Memory B cell (primary cell): ENCODE measurements at regions not wholly inside any gene's neighbourhood (a gene's known extent, or its start where the extent isn't known, plus 50 kb on each side); places are given as distances from the start of the nearest gene placed in this dataset.

ENCODE experiments used
- ATAC-seq: fragments of 150-1000 bp; cut with Tn5 transposase; 2 replicates; pipeline ENCODE4 v1.10.0; 2021; ENCODE audit warnings: low read depth, mild to moderate bottlenecking, moderate library complexity
- DNase-seq, 2 donors: peaks; one replicate each; pipeline ENCODE4 v3.0.0; 2022; ENCODE audit warnings: low spot score in 2 of 2
- H3K27ac Mint-ChIP-seq: one replicate; pipeline ENCODE4 v1.8.0; 2022; ENCODE audit warnings: mild to moderate bottlenecking, moderate library complexity, mixed read lengths
- H3K27me3 Mint-ChIP-seq: one replicate; pipeline ENCODE4 v1.8.0; 2022; ENCODE audit warnings: mixed read lengths
- H3K36me3 Mint-ChIP-seq: one replicate; pipeline ENCODE4 v1.8.0; 2022; ENCODE audit warnings: mild to moderate bottlenecking, mixed read lengths
- H3K4me1 Mint-ChIP-seq: one replicate; pipeline ENCODE4 v1.8.0; 2022; ENCODE audit warnings: mixed read lengths
- H3K4me3 Mint-ChIP-seq: one replicate; pipeline ENCODE4 v1.8.0; 2022; ENCODE audit warnings: mild to moderate bottlenecking, moderate library complexity, mixed read lengths
- H3K9me3 Mint-ChIP-seq: one replicate; pipeline ENCODE4 v1.8.0; 2022; ENCODE audit warnings: mixed read lengths

GRCh38 chr10:89086801-89087521 lies 96.4 kb downstream of the FAS start:
- Mint-ChIP-seq H3K4me1 (no peaks in the 10 kb centered on the region), H3K27me3 (no peaks in the 10 kb centered on the region), H3K4me3 (no peak overlapping the region), H3K9me3 (no peaks in the 10 kb centered on the region), H3K27ac (no peak overlapping the region), H3K36me3 (no peaks in the 10 kb centered on the region)
- ATAC-seq: peak; percentile 25
- no peak for DNase-seq

GRCh38 chr10:89085153-89085552 lies 94.6 kb downstream of the FAS start:
- ATAC-seq (no peak), DNase-seq (no peak)
- Mint-ChIP-seq H3K27ac (no peak overlapping the region), H3K4me3 (no peak overlapping the region), H3K9me3 (no peaks in the 10 kb centered on the region), H3K36me3 (no peaks in the 10 kb centered on the region), H3K4me1 (no peaks in the 10 kb centered on the region), H3K27me3 (no peaks in the 10 kb centered on the region)

- no peak for DNase-seq
These were observed 91.5 kb downstream of the FAS start for GRCh38 chr10:89082086-89082485.

GRCh38 chr10:89080660-89081059 lies 90.1 kb downstream of the FAS start:
- Mint-ChIP-seq H3K4me1 (no peaks in the 10 kb centered on the region), H3K4me3 (no peak overlapping the region), H3K36me3 (peaks cover 1% of the 10 kb centered on the region), H3K27me3 (no peaks in the 10 kb centered on the region), H3K27ac (no peak overlapping the region), H3K9me3 (no peaks in the 10 kb centered on the region)
- DNase-seq (no peak), ATAC-seq (no peak)

More at GRCh38 chr10:89082086-89082485, 91.5 kb downstream of the FAS start:
- H3K27me3 Mint-ChIP-seq: no peaks in the 10 kb centered on the region
- no peak overlapping the region for H3K4me3 Mint-ChIP-seq
- no peak for ATAC-seq
- H3K27ac Mint-ChIP-seq: no peak overlapping the region
- H3K4me1 Mint-ChIP-seq: no peaks in the 10 kb centered on the region
- H3K9me3 Mint-ChIP-seq: no peaks in the 10 kb centered on the region
- H3K36me3 Mint-ChIP-seq: peaks cover 1% of the 10 kb centered on the region

GRCh38 chr10:89079961-89080360 lies 89.4 kb downstream of the FAS start:
- ATAC-seq (no peak), DNase-seq (no peak)
- Mint-ChIP-seq H3K4me1 (no peaks in the 10 kb centered on the region), H3K4me3 (no peak overlapping the region), H3K27me3 (no peaks in the 10 kb centered on the region), H3K9me3 (no peaks in the 10 kb centered on the region), H3K36me3 (peaks cover 1% of the 10 kb centered on the region), H3K27ac (no peak overlapping the region)

GRCh38 chr10:89078724-89079672 lies 88.4 kb downstream of the FAS start:
- ATAC-seq (no peak), DNase-seq (no peak)
- Mint-ChIP-seq H3K9me3 (no peaks in the 10 kb centered on the region), H3K27ac (no peak overlapping the region), H3K36me3 (peaks cover 1% of the 10 kb centered on the region), H3K4me1 (no peaks in the 10 kb centered on the region), H3K4me3 (no peak overlapping the region), H3K27me3 (no peaks in the 10 kb centered on the region)

- no peak overlapping the region for H3K4me3 Mint-ChIP-seq
- H3K27ac Mint-ChIP-seq: no peak overlapping the region
- ATAC-seq: no peak
- H3K4me1 Mint-ChIP-seq: no peaks in the 10 kb centered on the region
- H3K27me3 Mint-ChIP-seq: no peaks in the 10 kb centered on the region
- H3K9me3 Mint-ChIP-seq: no peaks in the 10 kb centered on the region
- peaks cover 1% of the 10 kb centered on the region for H3K36me3 Mint-ChIP-seq
- no peak for DNase-seq
These were observed 85.5 kb downstream of the FAS start for GRCh38 chr10:89076120-89076519.

- H3K4me3 Mint-ChIP-seq: no peak overlapping the region
- no peak for ATAC-seq
- DNase-seq: no peak
- no peaks in the 10 kb centered on the region for H3K4me1 Mint-ChIP-seq
- H3K27ac Mint-ChIP-seq: no peak overlapping the region
- H3K9me3 Mint-ChIP-seq: no peaks in the 10 kb centered on the region
- H3K27me3 Mint-ChIP-seq: no peaks in the 10 kb centered on the region
- H3K36me3 Mint-ChIP-seq: peaks cover 1% of the 10 kb centered on the region
These were observed 85.0 kb downstream of the FAS start for GRCh38 chr10:89075631-89076030.

- Mint-ChIP-seq H3K27ac (no peak overlapping the region), H3K4me3 (no peak overlapping the region), H3K36me3 (peaks cover 1% of the 10 kb centered on the region), H3K27me3 (no peaks in the 10 kb centered on the region), H3K9me3 (no peaks in the 10 kb centered on the region), H3K4me1 (no peaks in the 10 kb centered on the region)
- DNase-seq (no peak), ATAC-seq (no peak)
These were observed 83.5 kb downstream of the FAS start for GRCh38 chr10:89074120-89074519.

GRCh38 chr10:89073719-89074118 lies 83.1 kb downstream of the FAS start:
- Mint-ChIP-seq H3K4me3 (no peak overlapping the region), H3K27ac (no peak overlapping the region), H3K36me3 (peaks cover 1% of the 10 kb centered on the region), H3K4me1 (no peaks in the 10 kb centered on the region), H3K27me3 (no peaks in the 10 kb centered on the region), H3K9me3 (no peaks in the 10 kb centered on the region)
- DNase-seq (no peak), ATAC-seq (no peak)

GRCh38 chr10:89069589-89069988 lies 79.0 kb downstream of the FAS start:
- H3K4me1 Mint-ChIP-seq: no peaks in the 10 kb centered on the region
- no peaks in the 10 kb centered on the region for H3K9me3 Mint-ChIP-seq
- H3K27me3 Mint-ChIP-seq: no peaks in the 10 kb centered on the region
- H3K4me3 Mint-ChIP-seq: no peak overlapping the region
- no peak for DNase-seq
- no peak for ATAC-seq
- H3K27ac Mint-ChIP-seq: no peak overlapping the region
- no peaks in the 10 kb centered on the region for H3K36me3 Mint-ChIP-seq
